NT2/D1 (cell line): ENCODE measurements at regions not wholly inside any gene's neighbourhood (a gene's known extent, or its start where the extent isn't known, plus 50 kb on each side); places are given as distances from the start of the nearest gene placed in this dataset.

ENCODE experiments used
- DNase-seq: peaks from one replicate; pipeline ENCODE4 v3.0.0-alpha.2; 2011; ENCODE audit warnings: low read depth, low spot score
- H3K27me3 ChIP-seq: 2 replicates; pipeline ENCODE4 v1.6.0; 2011; ENCODE audit warnings: mild to moderate bottlenecking; ENCODE audit not compliant: insufficient read length, insufficient read depth
- H3K36me3 ChIP-seq: 2 replicates; pipeline ENCODE4 v1.6.1; 2011; ENCODE audit warnings: mild to moderate bottlenecking, low read length, mixed read lengths; ENCODE audit not compliant: insufficient read depth, insufficient read length
- H3K4me1 ChIP-seq: 2 replicates; pipeline ENCODE4 v1.5.1; 2011; ENCODE audit not compliant: insufficient read depth, insufficient read length
- H3K4me3 ChIP-seq: 2 replicates; pipeline ENCODE4 v1.5.1; 2011; ENCODE audit warnings: low read depth; ENCODE audit not compliant: insufficient read length
- H3K9ac ChIP-seq: 2 replicates; pipeline ENCODE4 v1.6.0; 2011; ENCODE audit warnings: low read depth; ENCODE audit not compliant: insufficient read length
- H3K9me3 ChIP-seq: 2 replicates; pipeline ENCODE4 v1.5.1; 2011; ENCODE audit warnings: mild to moderate bottlenecking, low read length; ENCODE audit not compliant: insufficient read depth
- SUZ12 ChIP-seq: IDR thresholded peaks from 2 replicates; pipeline ENCODE4 v1.6.1; 2011; ENCODE audit not compliant: insufficient read length, insufficient read depth; ENCODE audit errors: extremely low read depth
- YY1 ChIP-seq: IDR thresholded peaks from 2 replicates; pipeline ENCODE4 v1.6.1; 2011; ENCODE audit not compliant: insufficient read length, insufficient read depth
- ZNF274 ChIP-seq: IDR thresholded peaks from 2 replicates; pipeline ENCODE4 v1.6.1; 2011; ENCODE audit warnings: mild to moderate bottlenecking, low read depth, low read length

GRCh38 chr2:236359426-236360045 lies 95.3 kb upstream of the ASB18 start:
- Histone ChIP-seq H3K4me3 (no peak overlapping the region), H3K9me3 (no peaks in the 10 kb centered on the region), H3K36me3 (no peaks in the 10 kb centered on the region), H3K9ac (no peak overlapping the region), H3K27me3 (no peaks in the 10 kb centered on the region), H3K4me1 (no peaks in the 10 kb centered on the region)
- DNase-seq: no peak
- TF ChIP-seq ZNF274 (no peak), SUZ12 (no peak), YY1 (no peak)

DNA sequence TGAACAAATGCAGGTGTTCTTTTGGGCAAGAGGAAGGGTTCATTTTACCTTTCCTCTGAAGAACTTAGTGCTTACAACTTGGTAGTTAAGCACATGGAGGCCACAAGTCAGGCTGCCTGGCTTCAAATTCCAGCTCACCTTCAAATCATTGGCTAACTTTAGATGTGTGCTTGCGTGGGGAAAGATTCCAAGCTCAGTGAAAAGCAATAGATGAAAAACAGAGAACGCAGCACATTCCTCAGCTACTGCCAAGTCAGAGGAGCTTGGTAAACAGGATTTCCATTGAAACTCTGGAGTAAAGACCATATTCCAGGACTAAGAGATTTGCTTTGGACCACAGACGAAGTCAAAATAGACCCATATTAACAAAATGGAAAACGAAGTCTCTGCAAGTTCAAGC lies 96.3 kb upstream of the ASB18 start:
- Histone ChIP-seq H3K27me3 (no peaks in the 10 kb centered on the region), H3K36me3 (no peaks in the 10 kb centered on the region), H3K4me3 (no peak overlapping the region), H3K4me1 (no peaks in the 10 kb centered on the region), H3K9me3 (no peaks in the 10 kb centered on the region), H3K9ac (no peak overlapping the region)
- no peak for DNase-seq
- no peak for TF ChIP-seq ZNF274
- TF ChIP-seq YY1: no peak
- no peak for TF ChIP-seq SUZ12

DNA sequence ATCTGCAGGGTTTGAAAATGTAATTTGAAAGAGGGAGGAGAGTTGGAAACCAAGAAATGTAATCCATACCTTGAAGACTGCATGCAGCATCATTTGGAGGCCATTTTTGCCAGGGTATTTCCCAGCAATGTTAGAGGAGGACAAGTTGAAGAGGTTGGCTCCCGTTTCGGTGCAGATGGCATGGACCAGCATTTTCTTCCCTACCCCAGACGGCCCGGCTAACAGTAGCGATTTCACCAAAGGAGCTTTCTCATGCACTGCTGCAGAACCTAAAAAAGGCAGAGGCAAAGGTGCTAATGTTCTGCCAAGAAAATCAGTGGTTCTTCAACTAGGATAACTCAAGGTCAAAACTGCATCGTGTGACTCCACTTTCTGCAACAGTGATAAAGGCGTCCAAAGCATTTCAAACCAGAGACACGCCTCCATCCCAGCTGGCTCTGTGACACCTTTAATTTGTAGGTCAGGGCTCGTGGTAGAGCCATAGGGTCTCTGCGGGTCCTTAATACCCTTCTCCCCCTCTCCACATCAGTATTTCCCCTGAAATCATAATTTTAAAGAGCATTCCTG lies 99.6 kb upstream of the ASB18 start:
- no peaks in the 10 kb centered on the region for H3K9me3 ChIP-seq
- TF ChIP-seq YY1 (no peak), ZNF274 (no peak), SUZ12 (no peak)
- no peaks in the 10 kb centered on the region for H3K36me3 ChIP-seq
- H3K4me1 ChIP-seq: no peaks in the 10 kb centered on the region
- no peak overlapping the region for H3K4me3 ChIP-seq
- H3K9ac ChIP-seq: no peak overlapping the region
- H3K27me3 ChIP-seq: no peaks in the 10 kb centered on the region
- no peak for DNase-seq

GRCh38 chr2:236365258-236366048 lies 101.2 kb upstream of the ASB18 start:
- Histone ChIP-seq H3K9me3 (no peaks in the 10 kb centered on the region), H3K4me1 (no peaks in the 10 kb centered on the region), H3K36me3 (no peaks in the 10 kb centered on the region), H3K9ac (no peak overlapping the region), H3K27me3 (no peaks in the 10 kb centered on the region), H3K4me3 (no peak overlapping the region)
- TF ChIP-seq ZNF274: no peak
- TF ChIP-seq YY1: no peak
- TF ChIP-seq SUZ12: no peak
- no peak for DNase-seq

- Histone ChIP-seq H3K27me3 (no peaks in the 10 kb centered on the region), H3K4me1 (no peaks in the 10 kb centered on the region)
Observed at GRCh38 chr2:236366049-236366387, 101.8 kb upstream of the ASB18 start.

DNA sequence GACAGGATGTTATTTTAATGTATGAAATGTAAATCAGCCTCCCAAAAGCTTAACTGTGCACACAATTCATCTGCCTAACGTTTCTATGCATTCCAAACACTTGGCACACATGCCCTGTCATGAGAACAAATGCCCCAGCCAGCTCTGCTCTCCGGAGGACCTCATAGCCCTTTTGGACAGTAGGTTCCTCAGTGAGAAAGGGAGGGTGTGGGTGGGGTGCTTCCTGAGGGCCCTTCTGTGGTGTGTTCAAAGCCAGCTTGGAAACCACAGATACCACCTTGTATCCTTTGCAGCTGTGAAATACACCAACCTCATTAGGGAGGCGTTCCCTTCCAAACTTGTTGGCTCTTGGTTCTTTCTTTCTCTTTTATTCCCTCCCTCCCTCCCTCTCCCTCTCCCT lies 102.2 kb upstream of the ASB18 start:
- H3K4me3 ChIP-seq: no peak overlapping the region
- no peak overlapping the region for H3K9ac ChIP-seq
- no peak for TF ChIP-seq SUZ12
- TF ChIP-seq YY1: no peak
- no peak for TF ChIP-seq ZNF274
- H3K27me3 ChIP-seq: no peaks in the 10 kb centered on the region
- no peak for DNase-seq
- no peaks in the 10 kb centered on the region for H3K36me3 ChIP-seq
- H3K4me1 ChIP-seq: no peaks in the 10 kb centered on the region
- H3K9me3 ChIP-seq: no peaks in the 10 kb centered on the region

More at GRCh38 chr2:236366049-236366387, 101.8 kb upstream of the ASB18 start:
- no peaks in the 10 kb centered on the region for H3K9me3 ChIP-seq
- H3K36me3 ChIP-seq: no peaks in the 10 kb centered on the region
- no peak for TF ChIP-seq YY1
- TF ChIP-seq SUZ12: no peak
- TF ChIP-seq ZNF274: no peak
- no peak overlapping the region for H3K4me3 ChIP-seq
- no peak for DNase-seq
- H3K9ac ChIP-seq: no peak overlapping the region
